WERI-Rb-1 (cell line): ENCODE measurements at regions not wholly inside any gene's neighbourhood (a gene's known extent, or its start where the extent isn't known, plus 50 kb on each side); places are given as distances from the start of the nearest gene placed in this dataset.

ENCODE experiments used
- DNase-seq: peaks from one replicate; pipeline ENCODE4 v3.0.0-alpha.2; 2020
- H3K27ac ChIP-seq: fragments of 250-450 bp; sonication (Bioruptor Pico); 2 replicates; pipeline ENCODE4 v1.5.1; 2020; ENCODE audit warnings: mild to moderate bottlenecking, moderate library complexity
- H3K27me3 ChIP-seq: fragments of 250-450 bp; sonication (Bioruptor Pico); 2 replicates; pipeline ENCODE4 v1.5.1; 2021; ENCODE audit warnings: mild to moderate bottlenecking, low read depth, moderate library complexity; ENCODE audit not compliant: insufficient read depth, severe bottlenecking
- H3K36me3 ChIP-seq: fragments of 250-450 bp; sonication (Bioruptor Pico); 2 replicates; pipeline ENCODE4 v1.5.1; 2020; ENCODE audit warnings: mild to moderate bottlenecking, moderate library complexity
- H3K4me3 ChIP-seq: 2 replicates; pipeline ENCODE4 v1.5.1; 2011; ENCODE audit warnings: low read depth, mild to moderate bottlenecking, control low read depth, low read length
- H3K9me3 ChIP-seq: fragments of 250-450 bp; sonication (Bioruptor Pico); 2 replicates; pipeline ENCODE4 v1.5.1; 2021; ENCODE audit warnings: mild to moderate bottlenecking, moderate library complexity; ENCODE audit not compliant: severe bottlenecking
- TF ChIP-seq, protein P1 (sequence below): IDR thresholded peaks from 2 replicates; pipeline ENCODE4 v1.5.1; 2011; ENCODE audit warnings: low read depth, mild to moderate bottlenecking, control low read depth, inconsistent platforms, low read length

DNA sequence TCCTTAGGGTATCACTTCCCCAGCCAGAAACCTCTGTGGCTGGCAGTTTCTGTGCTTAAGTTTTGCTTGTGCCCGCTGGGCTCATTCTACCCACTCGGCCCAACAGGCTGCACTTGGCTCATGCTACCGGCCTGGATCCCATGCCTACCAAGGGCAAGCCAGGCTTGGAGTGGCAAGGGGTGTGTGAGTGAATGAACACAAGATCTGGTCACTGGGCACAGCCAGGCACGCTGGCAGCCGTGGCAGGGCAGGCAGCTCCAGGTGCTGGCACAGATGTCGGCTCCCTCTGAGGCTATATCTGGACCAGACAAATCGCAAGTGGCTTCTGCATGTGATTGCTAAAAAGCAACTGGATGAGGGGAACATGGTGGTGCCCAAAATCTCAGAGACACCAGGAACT, 740.5 kb upstream of the B3GALT2 start:
- no peaks in the 10 kb centered on the region for H3K36me3 ChIP-seq
- H3K27me3 ChIP-seq: no peaks in the 10 kb centered on the region
- H3K27ac ChIP-seq: no peak overlapping the region
- TF ChIP-seq, protein P1, sequence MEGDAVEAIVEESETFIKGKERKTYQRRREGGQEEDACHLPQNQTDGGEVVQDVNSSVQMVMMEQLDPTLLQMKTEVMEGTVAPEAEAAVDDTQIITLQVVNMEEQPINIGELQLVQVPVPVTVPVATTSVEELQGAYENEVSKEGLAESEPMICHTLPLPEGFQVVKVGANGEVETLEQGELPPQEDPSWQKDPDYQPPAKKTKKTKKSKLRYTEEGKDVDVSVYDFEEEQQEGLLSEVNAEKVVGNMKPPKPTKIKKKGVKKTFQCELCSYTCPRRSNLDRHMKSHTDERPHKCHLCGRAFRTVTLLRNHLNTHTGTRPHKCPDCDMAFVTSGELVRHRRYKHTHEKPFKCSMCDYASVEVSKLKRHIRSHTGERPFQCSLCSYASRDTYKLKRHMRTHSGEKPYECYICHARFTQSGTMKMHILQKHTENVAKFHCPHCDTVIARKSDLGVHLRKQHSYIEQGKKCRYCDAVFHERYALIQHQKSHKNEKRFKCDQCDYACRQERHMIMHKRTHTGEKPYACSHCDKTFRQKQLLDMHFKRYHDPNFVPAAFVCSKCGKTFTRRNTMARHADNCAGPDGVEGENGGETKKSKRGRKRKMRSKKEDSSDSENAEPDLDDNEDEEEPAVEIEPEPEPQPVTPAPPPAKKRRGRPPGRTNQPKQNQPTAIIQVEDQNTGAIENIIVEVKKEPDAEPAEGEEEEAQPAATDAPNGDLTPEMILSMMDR: no peak
- DNase-seq: no peak
- H3K4me3 ChIP-seq: no peak overlapping the region
- peaks cover 4% of the 10 kb centered on the region for H3K9me3 ChIP-seq

DNA sequence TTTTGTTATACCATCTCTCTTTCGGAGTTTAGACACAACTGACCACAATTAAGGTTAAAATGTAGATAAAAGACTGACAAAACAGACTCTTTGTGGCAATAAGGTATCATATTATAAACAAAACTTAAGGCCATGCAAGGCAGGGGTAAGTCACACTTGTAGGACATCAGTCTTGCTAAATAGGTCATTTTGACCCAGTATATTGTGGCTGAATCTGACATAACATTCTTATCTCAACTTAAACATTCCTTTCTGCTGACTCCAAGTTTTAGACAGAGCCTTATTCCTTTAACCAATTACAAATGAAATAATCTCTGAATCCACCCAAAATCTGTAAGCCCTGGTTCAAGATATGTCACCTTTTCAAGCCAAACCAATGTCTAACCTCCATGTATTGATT, 733.4 kb upstream of the B3GALT2 start:
- Histone ChIP-seq H3K9me3 (peaks cover 8% of the 10 kb centered on the region), H3K27me3 (no peaks in the 10 kb centered on the region), H3K36me3 (no peaks in the 10 kb centered on the region), H3K27ac (no peak overlapping the region), H3K4me3 (no peak overlapping the region)
- TF ChIP-seq, protein P1: no peak
- no peak for DNase-seq

DNA sequence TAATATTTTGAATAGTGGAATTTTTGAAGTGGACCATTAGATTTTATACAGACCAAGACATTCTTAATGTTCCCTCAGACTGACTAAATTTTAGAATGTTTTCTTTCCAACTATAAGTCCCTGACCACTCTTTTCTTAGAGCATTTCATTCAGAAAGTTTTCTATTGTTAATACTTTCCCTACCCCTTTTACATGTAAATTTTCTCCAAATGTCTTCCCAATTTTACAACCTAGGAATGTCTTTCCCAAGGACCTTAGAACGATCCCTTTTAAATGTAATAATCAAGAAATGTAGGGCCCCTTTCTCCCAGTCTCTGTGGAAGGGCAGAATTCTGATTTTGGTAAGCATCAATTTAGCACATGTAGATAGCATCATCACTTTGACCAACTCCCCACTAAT, 730.0 kb upstream of the B3GALT2 start:
- Histone ChIP-seq H3K9me3 (peaks cover 2% of the 10 kb centered on the region), H3K27ac (no peak overlapping the region), H3K27me3 (no peaks in the 10 kb centered on the region), H3K4me3 (no peak overlapping the region), H3K36me3 (no peaks in the 10 kb centered on the region)
- TF ChIP-seq, protein P1: no peak
- no peak for DNase-seq

DNA sequence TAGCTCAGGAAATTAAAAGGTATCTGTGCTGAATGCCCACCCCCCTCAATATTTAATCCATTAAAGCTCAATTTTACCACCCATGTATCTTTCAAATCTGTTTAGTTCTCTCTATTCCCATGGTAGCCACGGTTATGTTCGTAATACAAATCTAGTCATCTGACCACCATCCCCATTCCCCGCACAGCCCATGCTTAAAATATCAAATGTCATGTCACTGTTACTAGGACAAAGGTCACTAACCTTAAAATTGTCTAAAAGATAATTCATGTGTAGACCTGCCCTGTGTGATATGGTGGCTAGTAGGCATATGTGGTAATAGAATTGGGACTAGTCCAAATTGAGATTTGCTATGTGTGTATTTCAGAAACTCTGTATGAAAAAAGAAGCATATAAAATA, 728.5 kb upstream of the B3GALT2 start:
- TF ChIP-seq, protein P1: no peak

DNA sequence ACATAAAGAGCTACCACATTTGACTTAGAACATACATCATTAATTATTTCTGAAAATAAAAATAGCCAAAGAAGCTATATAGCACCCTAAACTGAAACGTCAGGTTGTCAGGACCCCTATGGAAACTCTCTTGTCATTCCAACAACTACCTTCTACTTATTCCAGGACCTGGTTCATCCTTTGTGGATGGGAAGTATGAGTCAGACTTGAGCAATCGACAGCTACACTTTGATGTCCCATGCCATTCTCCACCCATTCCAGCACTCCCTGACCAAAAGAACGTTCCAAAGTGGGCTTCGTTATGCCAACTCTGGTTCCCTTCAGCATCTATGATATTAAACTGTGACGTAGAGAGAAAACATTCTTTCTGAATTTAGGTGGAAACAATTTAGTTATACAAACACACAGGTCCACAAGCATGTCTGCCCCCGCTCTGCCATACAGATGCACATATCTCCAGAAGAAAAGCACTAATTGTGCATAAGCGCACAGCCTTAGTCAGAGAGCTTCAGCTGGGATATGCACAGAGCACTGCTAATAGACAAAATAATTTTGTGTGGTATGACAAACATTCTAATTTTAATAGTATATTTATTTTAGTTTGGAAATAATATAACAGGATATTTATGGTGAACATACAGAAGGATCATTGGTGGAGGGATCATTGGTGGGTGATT, 723.1 kb upstream of the B3GALT2 start:
- no peaks in the 10 kb centered on the region for H3K27me3 ChIP-seq
- DNase-seq: no peak
- H3K36me3 ChIP-seq: no peaks in the 10 kb centered on the region
- H3K27ac ChIP-seq: no peak overlapping the region
- H3K4me3 ChIP-seq: no peak overlapping the region
- TF ChIP-seq, protein P1: no peak
- H3K9me3 ChIP-seq: no peaks in the 10 kb centered on the region

More for the DNA sequence above, 728.5 kb upstream of the B3GALT2 start:
- no peaks in the 10 kb centered on the region for H3K9me3 ChIP-seq
- no peaks in the 10 kb centered on the region for H3K36me3 ChIP-seq
- no peaks in the 10 kb centered on the region for H3K27me3 ChIP-seq
- no peak for DNase-seq
- H3K27ac ChIP-seq: no peak overlapping the region
- no peak overlapping the region for H3K4me3 ChIP-seq
